GM12892 (cell line): ENCODE measurements at regions not wholly inside any gene's neighbourhood (a gene's known extent, or its start where the extent isn't known, plus 50 kb on each side); places are given as distances from the start of the nearest gene placed in this dataset.

Source experiments
- POLR2A ChIP-seq: IDR thresholded peaks from 2 replicates; pipeline ENCODE4 v1.6.1; 2011; ENCODE audit warnings: low read depth, low read length, control low read depth
- POLR2AphosphoS5 ChIP-seq: IDR thresholded peaks from 2 replicates; pipeline ENCODE4 v1.6.1; 2011; ENCODE audit warnings: low read depth, low read length, control low read depth
- TAF1 ChIP-seq: IDR thresholded peaks from 2 replicates; pipeline ENCODE4 v1.6.1; 2011; ENCODE audit warnings: low read depth, mild to moderate bottlenecking, control low read depth, low read length, borderline replicate concordance

GRCh38 chr2:151180123-151180522 is 81.5 kb downstream of the RBM43 start:
- no peak for TF ChIP-seq POLR2AphosphoS5
- no peak for TF ChIP-seq POLR2A
- TF ChIP-seq TAF1, result no peak
